Astrocyte (in vitro differentiated cells and primary cell): ENCODE measurements at regions not wholly inside any gene's neighbourhood (a gene's known extent, or its start where the extent isn't known, plus 50 kb on each side); places are given as distances from the start of the nearest gene placed in this dataset.

Experiments
- CTCF ChIP-seq: IDR thresholded peaks from 2 replicates; pipeline ENCODE4 v1.5.1; 2011; ENCODE audit warnings: low read depth, mild to moderate bottlenecking, inconsistent platforms, low read length, moderate library complexity; ENCODE audit not compliant: insufficient read depth
- EZH2 ChIP-seq: IDR thresholded peaks from 2 replicates; pipeline ENCODE4 v1.6.1; 2012; ENCODE audit warnings: mild to moderate bottlenecking, low read length, inconsistent platforms; ENCODE audit not compliant: insufficient read depth

GRCh38 chr11:116310226-116310625 lies 462.6 kb downstream of the BUD13 start:
- no peak for TF ChIP-seq CTCF
- no peak for TF ChIP-seq EZH2
